Coronary artery (tissue), 2 donors: ENCODE measurements at regions not wholly inside any gene's neighbourhood (a gene's known extent, or its start where the extent isn't known, plus 50 kb on each side); places are given as distances from the start of the nearest gene placed in this dataset.
"Not testable (repeated sequence)": the region's sequence is repeated elsewhere in the genome, so short reads cannot be mapped to it uniquely, and the experiment has no call there.

ENCODE experiments used
- DNase-seq: peaks from one replicate; pipeline ENCODE4 v3.0.0-alpha.2; 2017; ENCODE audit warnings: low spot score
- H3K27ac ChIP-seq, 2 donors: fragments of 200-600 bp; sonication (generic); one replicate each; pipeline ENCODE4 v1.5.1; 2016 to 2019
- H3K4me3 ChIP-seq: fragments of 200-600 bp; sonication (generic); 2 replicates; pipeline ENCODE4 v1.5.1; 2016; ENCODE audit warnings: mild to moderate bottlenecking, moderate library complexity

DNA sequence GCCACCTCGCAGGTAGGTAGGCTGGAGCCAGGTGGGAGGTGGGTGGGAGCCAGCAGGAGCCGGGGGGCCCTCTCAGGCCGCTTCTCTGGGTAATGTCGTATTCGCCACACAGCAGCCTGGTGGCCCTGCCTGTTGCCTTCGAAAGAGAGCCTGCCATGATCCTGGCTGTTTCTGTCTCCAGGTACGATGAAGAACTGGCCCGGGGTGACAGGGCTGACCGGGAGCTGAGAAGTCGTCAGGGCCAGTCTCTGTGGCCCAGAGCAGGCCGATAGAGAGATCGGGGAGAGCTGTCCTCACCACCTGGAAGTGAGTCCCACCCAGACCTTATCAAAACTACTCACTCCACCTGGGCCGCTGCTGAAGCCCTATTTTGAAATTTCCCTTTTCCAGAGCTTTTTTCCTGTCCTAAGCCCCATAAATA lies 123.9 kb upstream of the TPTE start:
- DNase-seq = peak; percentile 70
- H3K27ac ChIP-seq, H3K4me3 ChIP-seq: not testable (repeated sequence)

DNA sequence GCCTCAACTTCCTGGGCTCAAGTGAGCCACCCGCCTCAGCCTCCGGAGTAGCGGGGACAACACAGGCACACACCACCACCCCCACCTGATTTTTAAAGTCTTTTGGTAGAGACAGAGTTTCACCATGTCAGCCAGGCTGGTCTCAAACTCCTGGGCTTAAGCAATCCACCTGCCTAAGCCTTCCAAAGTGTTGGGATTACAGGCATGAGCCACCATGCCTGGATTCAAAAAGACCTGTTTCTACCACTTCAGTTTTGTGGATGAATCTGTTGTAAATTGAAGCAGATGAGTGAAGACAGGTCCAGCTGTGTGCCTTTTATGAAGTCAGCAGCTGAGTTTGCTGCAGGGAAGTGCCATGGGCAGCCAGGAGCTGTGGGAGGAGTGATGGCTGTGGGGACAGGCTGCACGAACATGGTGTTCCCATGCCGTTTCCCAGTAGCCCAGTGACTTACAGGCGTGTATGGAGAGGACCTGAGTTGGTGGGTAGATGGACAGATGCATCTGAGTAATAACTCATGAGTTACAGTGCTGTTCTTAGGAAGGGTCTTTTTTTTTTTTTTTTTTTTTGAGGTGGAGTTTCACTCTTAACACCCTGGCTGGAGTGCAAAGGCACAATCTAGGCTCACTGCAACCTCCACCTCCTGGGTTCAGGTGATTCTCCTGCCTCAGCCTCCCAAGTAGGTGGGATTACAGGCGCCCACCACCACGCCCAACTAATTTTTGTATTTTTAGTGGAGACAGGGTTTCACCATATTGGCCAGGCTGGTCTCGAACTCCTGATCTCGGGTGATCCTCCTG lies 122.5 kb upstream of the TPTE start:
- not testable (repeated sequence) for H3K27ac ChIP-seq, H3K4me3 ChIP-seq, DNase-seq

DNA sequence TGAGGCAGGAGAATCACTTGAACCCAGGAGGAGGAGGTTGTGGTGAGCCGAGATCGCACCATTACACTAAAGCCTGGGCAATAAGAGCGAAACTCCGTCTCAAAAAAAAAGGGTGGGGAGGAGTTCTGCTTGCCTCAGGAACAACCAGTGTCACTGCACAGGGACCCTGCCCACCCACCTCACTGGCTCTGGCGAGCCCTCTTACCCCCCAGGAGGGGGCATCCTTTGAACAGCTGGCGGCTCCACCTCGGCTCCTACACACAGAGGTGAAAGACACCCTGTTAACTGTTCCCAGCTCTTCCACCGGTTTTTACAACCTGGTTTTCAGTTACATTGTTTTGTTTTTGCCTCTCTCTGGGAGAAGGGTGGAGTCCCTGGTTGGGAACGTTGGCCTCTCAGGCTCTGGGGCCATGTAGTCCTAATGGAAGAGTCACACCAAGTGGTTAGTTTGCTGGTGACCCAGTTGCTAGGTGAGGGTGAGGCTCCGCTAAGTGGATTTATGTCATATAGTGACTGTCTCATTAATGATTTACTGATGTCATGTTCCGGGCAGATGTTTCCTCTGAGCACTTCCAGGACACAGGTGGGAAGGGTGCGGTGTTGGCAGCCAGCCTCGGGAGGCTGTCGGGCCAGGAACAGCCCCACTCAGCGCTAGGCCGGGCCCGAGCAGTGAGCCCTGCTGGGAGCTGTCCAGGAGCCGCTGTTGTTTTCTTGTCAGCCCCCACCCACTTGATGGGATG lies 120.6 kb upstream of the TPTE start:
- not testable (repeated sequence) for H3K4me3 ChIP-seq, H3K27ac ChIP-seq, DNase-seq

DNA sequence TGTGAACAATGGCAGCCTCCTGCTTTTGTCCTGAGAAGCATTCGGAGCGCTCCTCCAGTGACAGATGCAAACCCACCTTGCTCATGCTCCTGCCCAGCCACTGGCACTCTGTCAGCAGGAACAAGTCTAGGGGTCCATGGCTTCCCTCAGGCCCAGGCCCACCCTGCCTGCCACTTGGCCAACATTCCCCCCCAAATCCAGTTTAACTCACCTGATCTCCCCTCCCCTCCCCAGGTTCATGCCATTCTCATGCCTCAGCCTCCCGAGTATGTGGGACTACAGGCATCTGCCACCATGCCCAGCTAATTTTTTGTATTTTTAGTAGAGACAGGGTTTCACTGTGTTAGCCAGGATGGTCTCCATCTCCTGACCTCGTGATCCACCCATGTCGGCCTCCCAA lies 118.9 kb upstream of the TPTE start:
- H3K4me3 ChIP-seq, H3K27ac ChIP-seq, DNase-seq: not testable (repeated sequence)

- H3K27ac ChIP-seq, DNase-seq, H3K4me3 ChIP-seq: not testable (repeated sequence)
These were observed 116.1 kb upstream of the TPTE start for GRCh38 chr21:10405331-10405730.

- not testable (repeated sequence) for H3K27ac ChIP-seq, DNase-seq, H3K4me3 ChIP-seq
These were observed 111.6 kb upstream of the TPTE start for GRCh38 chr21:10409786-10410185.

DNA sequence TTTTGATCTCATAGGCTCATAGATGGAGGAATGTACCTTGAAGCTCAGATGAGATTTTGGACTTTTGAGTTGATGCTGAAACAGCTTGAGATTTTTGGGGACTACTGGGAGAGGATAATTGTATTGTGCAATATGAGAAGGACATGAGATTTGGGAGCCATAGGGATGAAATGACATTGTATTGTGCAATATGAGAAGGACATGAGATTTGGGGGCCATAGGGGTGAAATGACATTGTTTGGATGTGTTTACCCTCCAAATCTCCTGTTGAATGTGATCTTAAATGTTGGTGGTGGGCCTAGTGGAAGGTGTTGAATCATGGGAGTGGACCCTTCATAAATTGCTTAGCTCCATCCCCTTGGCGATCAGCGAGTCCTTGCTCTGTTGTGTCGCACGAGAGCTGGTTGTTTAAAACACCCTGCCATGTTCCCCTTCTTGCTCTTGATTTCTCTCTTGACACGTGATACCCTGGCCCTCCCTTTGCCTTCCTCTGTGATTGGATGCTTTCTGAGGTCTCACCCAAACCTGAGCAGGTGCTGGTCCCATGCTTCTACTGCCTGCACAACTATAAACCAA lies 110.9 kb upstream of the TPTE start:
- DNase-seq = not testable (repeated sequence)

DNA sequence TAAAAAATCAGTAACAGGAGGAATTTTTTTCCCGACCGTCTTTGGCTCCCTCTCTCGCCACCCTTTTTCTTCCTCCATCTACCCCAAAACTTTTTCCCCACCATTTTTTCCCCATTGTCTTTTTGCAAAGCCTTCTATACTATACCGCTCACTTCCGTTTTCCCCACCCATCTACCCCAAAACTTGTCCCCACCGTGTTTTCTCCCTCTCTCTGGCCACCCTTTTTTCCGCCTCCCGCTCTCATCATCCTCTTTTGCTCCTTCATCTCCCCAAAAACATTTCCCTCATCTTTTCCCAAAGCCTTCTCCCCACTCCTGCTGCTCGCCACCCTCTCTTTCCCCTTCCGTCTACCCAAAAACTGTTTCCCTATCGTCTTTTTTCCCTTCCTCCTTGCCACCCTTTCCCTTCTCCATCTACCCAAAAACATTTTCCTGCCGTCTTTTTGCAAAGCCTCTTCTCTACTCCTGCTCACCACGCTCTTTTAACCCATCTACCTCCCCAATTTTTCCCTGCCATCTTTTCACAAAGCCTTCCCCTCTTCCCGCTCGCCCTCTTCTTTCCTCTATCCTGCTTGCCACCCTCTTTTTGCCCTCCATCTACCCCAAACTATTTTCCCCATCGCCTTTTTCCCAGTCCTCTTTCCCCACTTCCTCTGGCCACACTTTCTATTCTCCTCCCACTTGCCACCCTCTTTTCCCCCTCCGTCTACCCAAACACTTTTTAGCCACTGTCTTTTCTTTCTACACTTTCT lies 109.4 kb upstream of the TPTE start:
- H3K27ac ChIP-seq, DNase-seq: not testable (repeated sequence)

More for the DNA sequence above, 110.9 kb upstream of the TPTE start:
- not testable (repeated sequence) for H3K27ac ChIP-seq, H3K4me3 ChIP-seq

GRCh38 chr21:10412928-10413246 lies 108.5 kb upstream of the TPTE start:
- DNase-seq, H3K27ac ChIP-seq, H3K4me3 ChIP-seq: not testable (repeated sequence)

More for the DNA sequence above, 109.4 kb upstream of the TPTE start:
- not testable (repeated sequence) for H3K4me3 ChIP-seq

- not testable (repeated sequence) for DNase-seq
These were observed 107.9 kb upstream of the TPTE start for GRCh38 chr21:10413247-10414120.

DNA sequence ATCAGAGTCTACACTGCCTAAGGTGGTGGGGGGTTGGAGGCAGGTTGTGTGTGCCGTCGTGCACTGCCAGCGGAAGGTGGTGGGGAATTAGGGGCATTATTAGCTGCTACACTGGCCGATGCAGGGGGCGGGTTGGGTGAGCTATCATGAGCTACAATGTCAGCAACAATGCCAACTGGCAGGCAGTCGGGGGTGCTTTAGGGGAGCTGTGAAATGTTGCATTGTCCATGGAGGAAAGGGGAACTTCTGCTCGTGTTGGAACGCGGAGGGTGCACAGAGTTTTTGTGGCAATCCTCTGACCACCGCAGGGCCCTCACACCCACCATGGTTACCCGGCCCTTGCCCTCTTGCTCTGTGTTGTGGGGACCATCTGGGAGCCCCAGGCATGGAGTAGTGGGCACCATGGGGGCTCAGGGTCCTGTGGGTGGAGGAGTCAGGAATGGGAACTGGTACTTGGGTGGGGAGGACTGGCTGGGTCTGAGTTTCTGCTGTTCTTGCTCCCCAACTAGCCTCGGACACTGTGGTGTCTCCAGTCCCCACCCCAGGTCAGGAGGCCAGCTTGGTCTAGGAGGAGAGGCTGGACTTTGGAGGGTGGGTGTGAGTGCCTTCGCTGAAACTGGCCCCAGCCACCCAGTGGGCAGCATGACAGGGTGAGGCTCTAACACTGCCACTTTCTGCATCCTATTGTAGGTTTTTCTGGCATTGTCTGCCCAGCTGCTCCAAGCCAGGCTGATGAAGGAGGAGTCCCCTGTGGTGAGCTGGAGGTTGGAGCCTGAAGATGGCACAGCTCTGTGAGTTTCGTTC lies 107.1 kb upstream of the TPTE start:
- DNase-seq, H3K4me3 ChIP-seq, H3K27ac ChIP-seq: not testable (repeated sequence)

More at GRCh38 chr21:10413247-10414120, 107.9 kb upstream of the TPTE start:
- not testable (repeated sequence) for H3K27ac ChIP-seq, H3K4me3 ChIP-seq

DNA sequence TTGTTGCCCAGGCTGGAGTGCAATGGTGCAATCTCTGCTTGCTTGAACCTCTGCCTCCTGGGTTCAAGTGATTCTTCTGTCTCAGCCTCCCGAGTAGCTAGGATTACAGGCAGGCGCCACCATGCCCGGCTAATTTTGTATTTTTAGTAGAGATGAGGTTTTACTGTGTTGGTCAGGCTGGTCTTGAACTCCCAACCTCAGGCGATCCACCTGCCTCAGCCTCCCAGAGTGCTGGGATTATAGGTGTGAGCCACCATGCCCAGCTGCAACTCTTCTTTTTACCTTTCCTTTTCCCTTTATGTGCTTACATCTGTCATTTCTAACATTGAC lies 106.5 kb upstream of the TPTE start:
- not testable (repeated sequence) for H3K4me3 ChIP-seq, DNase-seq, H3K27ac ChIP-seq

- not testable (repeated sequence) for H3K27ac ChIP-seq, H3K4me3 ChIP-seq, DNase-seq
These were observed 105.9 kb upstream of the TPTE start for GRCh38 chr21:10415456-10415855.

- not testable (repeated sequence) for H3K27ac ChIP-seq, H3K4me3 ChIP-seq
- DNase-seq = peak; percentile 83
These were observed 105.5 kb upstream of the TPTE start for GRCh38 chr21:10415859-10416258.

GRCh38 chr21:10416691-10417447 lies 104.5 kb upstream of the TPTE start:
- H3K4me3 ChIP-seq, DNase-seq, H3K27ac ChIP-seq: not testable (repeated sequence)

- not testable (repeated sequence) for H3K27ac ChIP-seq, H3K4me3 ChIP-seq
- peak; percentile 83 for DNase-seq
These were observed 103.8 kb upstream of the TPTE start for GRCh38 chr21:10417551-10418002.
